OCI-LY3 (cell line): ENCODE measurements at regions not wholly inside any gene's neighbourhood (a gene's known extent, or its start where the extent isn't known, plus 50 kb on each side); places are given as distances from the start of the nearest gene placed in this dataset.
A peak's percentile ranks its signal among the peaks of the same experiment; 100 is the strongest.

ENCODE experiments used
- H2AFZ ChIP-seq: fragments of 200-600, 300-600 bp; shearing (Covaris generic); 2 replicates; pipeline ENCODE4 v1.6.0; 2014; ENCODE audit warnings: antibody characterized with exemption, low read depth, low read length
- H3K27ac ChIP-seq: fragments of 200-600, 300-600 bp; sonication (generic); 2 replicates; pipeline ENCODE4 v1.5.1; 2014; ENCODE audit warnings: mild to moderate bottlenecking, low read length, moderate library complexity, mixed read lengths
- H3K27me3 ChIP-seq: fragments of 200-600, 300-600 bp; sonication (generic); 2 replicates; pipeline ENCODE4 v1.6.1; 2014; ENCODE audit warnings: low read depth, low read length, mixed read lengths
- H3K36me3 ChIP-seq: fragments of 200-600, 300-600 bp; sonication (generic); replicated peaks from 2 replicates; pipeline ENCODE3; 2014; ENCODE audit warnings: low read depth, low read length, mixed read lengths
- H3K4me1 ChIP-seq: fragments of 300-600, 200-600 bp; sonication (generic); 2 replicates; pipeline ENCODE4 v1.6.1; 2014; ENCODE audit warnings: low read length, mixed read lengths
- H3K4me2 ChIP-seq: fragments of 200-600, 300-600 bp; sonication (generic); 2 replicates; pipeline ENCODE4 v1.6.1; 2014; ENCODE audit warnings: low read length, mixed read lengths
- H3K4me3 ChIP-seq: fragments of 300-600, 200-600 bp; sonication (generic); 2 replicates; pipeline ENCODE4 v1.5.1; 2014; ENCODE audit warnings: antibody characterized with exemption, mild to moderate bottlenecking, low read length, moderate library complexity
- H3K79me2 ChIP-seq: fragments of 300-600, 200-600 bp; shearing (Covaris generic); 2 replicates; pipeline ENCODE4 v1.6.1; 2014; ENCODE audit warnings: mild to moderate bottlenecking, low read length, mixed read lengths
- H3K9ac ChIP-seq: fragments of 300-600, 200-600 bp; shearing (Covaris generic); 2 replicates; pipeline ENCODE4 v1.6.0; 2014; ENCODE audit warnings: mild to moderate bottlenecking, low read length, moderate library complexity
- H3K9me3 ChIP-seq: fragments of 200-600, 300-600 bp; shearing (Covaris generic); 2 replicates; pipeline ENCODE4 v1.6.1; 2014; ENCODE audit warnings: low read length, mixed read lengths; ENCODE audit not compliant: insufficient read depth
- H4K20me1 ChIP-seq: fragments of 200-600, 300-600 bp; sonication (generic); 2 replicates; pipeline ENCODE4 v1.6.1; 2016; ENCODE audit warnings: low read length, mixed read lengths; ENCODE audit not compliant: insufficient read depth
- CTCF ChIP-seq: fragments of 200-600, 300-600 bp; sonication (generic); IDR thresholded peaks from 2 replicates; pipeline ENCODE4 v1.5.1; 2014; ENCODE audit warnings: antibody characterized with exemption, low read length, low read depth
- EZH2phosphoT487 ChIP-seq: fragments of 200-600 bp; shearing (Covaris generic); IDR thresholded peaks from 2 replicates; pipeline ENCODE4 v1.6.1; 2018; ENCODE audit warnings: antibody characterized with exemption, mixed run types, low read depth

GRCh38 chr12:115000038-115000437 lies 316.1 kb upstream of the TBX3 start:
- 0 out of 2 replicates have a peak overlapping the region, but pooled peaks have one; percentile 29 for H3K27ac ChIP-seq
- no peak overlapping the region for H3K4me3 ChIP-seq
- no peak overlapping the region for H2AFZ ChIP-seq
- H3K9ac ChIP-seq: no peak overlapping the region
- peaks cover 61% of the 10 kb centered on the region for H3K4me1 ChIP-seq
- H4K20me1 ChIP-seq: no peaks in the 10 kb centered on the region
- no peaks in the 10 kb centered on the region for H3K79me2 ChIP-seq
- H3K36me3 ChIP-seq: peaks cover 3% of the 10 kb centered on the region
- 0 out of 2 replicates have a peak, but pooled peaks cover 3% of the 10 kb centered on the region for H3K27me3 ChIP-seq
- H3K9me3 ChIP-seq: no peaks in the 10 kb centered on the region; the same call in 1 of the 2 replicates
- peak overlapping the region; percentile 56 for H3K4me2 ChIP-seq
- no peak for TF ChIP-seq CTCF
- no peak for TF ChIP-seq EZH2phosphoT487

- H3K4me3 ChIP-seq: peak overlapping the region; percentile 3; the same call in 1 of the 2 replicates
- no peaks in the 10 kb centered on the region; the same call in 1 of the 2 replicates for H3K9me3 ChIP-seq
- H2AFZ ChIP-seq: no peak overlapping the region; the same call in 1 of the 2 replicates
- H3K79me2 ChIP-seq: no peaks in the 10 kb centered on the region
- H3K27ac ChIP-seq: peak overlapping the region; percentile 51
- TF ChIP-seq CTCF (no peak), EZH2phosphoT487 (no peak)
- H3K36me3 ChIP-seq: peaks cover 3% of the 10 kb centered on the region
- no peaks in the 10 kb centered on the region for H4K20me1 ChIP-seq
- 0 out of 2 replicates have a peak, but pooled peaks cover 3% of the 10 kb centered on the region for H3K27me3 ChIP-seq
- peak overlapping the region; percentile 10; the same call in 1 of the 2 replicates for H3K9ac ChIP-seq
- peaks cover 48% of the 10 kb centered on the region for H3K4me1 ChIP-seq
- peak overlapping the region; percentile 56 for H3K4me2 ChIP-seq
Observed at GRCh38 chr12:114998750-114999128, 314.8 kb upstream of the TBX3 start.

- H3K4me1 ChIP-seq: peaks cover 48% of the 10 kb centered on the region
- peak overlapping the region; percentile 10; the same call in 1 of the 2 replicates for H3K9ac ChIP-seq
- H2AFZ ChIP-seq: no peak overlapping the region; the same call in 1 of the 2 replicates
- TF ChIP-seq EZH2phosphoT487 (no peak), CTCF (no peak)
- H3K79me2 ChIP-seq: no peaks in the 10 kb centered on the region
- H4K20me1 ChIP-seq: no peaks in the 10 kb centered on the region
- H3K4me3 ChIP-seq: peak overlapping the region; percentile 3; the same call in 1 of the 2 replicates
- H3K27me3 ChIP-seq: 0 out of 2 replicates have a peak, but pooled peaks cover 3% of the 10 kb centered on the region
- peaks cover 3% of the 10 kb centered on the region for H3K36me3 ChIP-seq
- H3K4me2 ChIP-seq: peak overlapping the region; percentile 56
- H3K9me3 ChIP-seq: no peaks in the 10 kb centered on the region; the same call in 1 of the 2 replicates
- H3K27ac ChIP-seq: peak overlapping the region; percentile 51
Observed at GRCh38 chr12:114998118-114998749, 314.3 kb upstream of the TBX3 start.

DNA sequence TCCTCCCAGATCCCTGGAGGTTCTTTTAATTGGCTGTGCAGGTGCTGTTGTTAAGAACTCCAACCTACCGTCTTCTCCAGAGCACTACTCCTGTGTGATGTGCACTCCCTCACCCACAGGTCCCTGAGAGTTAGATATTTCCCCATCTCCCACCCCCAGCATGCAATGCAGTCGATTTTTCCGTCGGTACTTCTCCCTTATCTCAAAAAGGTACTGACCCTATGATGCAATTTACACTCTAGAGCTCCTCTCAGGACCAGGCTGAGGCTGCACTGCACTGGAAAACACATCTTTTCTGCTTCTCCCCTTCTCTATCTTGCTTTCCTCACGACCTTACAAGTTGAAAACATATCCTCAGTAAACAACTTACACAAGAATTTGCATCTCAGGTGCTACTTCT lies 312.4 kb upstream of the TBX3 start:
- H4K20me1 ChIP-seq: no peaks in the 10 kb centered on the region
- no peak overlapping the region for H2AFZ ChIP-seq
- H3K4me3 ChIP-seq: no peak overlapping the region
- TF ChIP-seq CTCF (no peak), EZH2phosphoT487 (no peak)
- H3K27me3 ChIP-seq: no peaks in the 10 kb centered on the region
- H3K79me2 ChIP-seq: no peaks in the 10 kb centered on the region
- no peak overlapping the region for H3K9ac ChIP-seq
- no peak overlapping the region for H3K4me2 ChIP-seq
- no peak overlapping the region for H3K27ac ChIP-seq
- peaks cover 47% of the 10 kb centered on the region for H3K4me1 ChIP-seq
- H3K9me3 ChIP-seq: no peaks in the 10 kb centered on the region; the same call in 1 of the 2 replicates
- H3K36me3 ChIP-seq: peaks cover 3% of the 10 kb centered on the region
